ENCODE measurements at regions not wholly inside any gene's neighbourhood (a gene's known extent, or its start where the extent isn't known, plus 50 kb on each side); places are given as distances from the start of the nearest gene placed in this dataset.

GRCh38 chr6:95856876-95857364 is 158.9 kb upstream of the FUT9 start (continued):
- TF ChIP-seq ZNF792 (CRISPR knock-in tag; IDR thresholded peaks at IDR 0.05): peak; percentile 82; the same call in 1 of the 2 replicates
- peak; percentile 68; the same call in 1 of the 2 replicates for TF ChIP-seq ZNF605 (CRISPR knock-in tag; IDR thresholded peaks at IDR 0.05)
- no peak; the same call in 1 of the 2 replicates for TF ChIP-seq ZBTB26 (CRISPR knock-in tag; IDR thresholded peaks at IDR 0.05; ENCODE audit: borderline replicate concordance)
- peak; percentile 43; the same call in 1 of the 2 replicates for TF ChIP-seq ZNF639 (CRISPR knock-in tag; conservative IDR thresholded peaks at IDR 0.05)
- 0 out of 2 replicates have a peak, but pooled peaks have one; percentile 28 for TF ChIP-seq TFDP2 (CRISPR knock-in tag; IDR thresholded peaks at IDR 0.05)
- no peak for TF ChIP-seq ZNF513 (CRISPR knock-in tag; conservative IDR thresholded peaks at IDR 0.05)
- no peak for TF ChIP-seq ZNF776 (CRISPR knock-in tag; IDR thresholded peaks at IDR 0.05)
- TF ChIP-seq FOXK2 (IDR thresholded peaks at IDR 0.05): peak; percentile 26; the same call in 1 of the 2 replicates
- TF ChIP-seq HNF4A (CRISPR knock-in tag; IDR thresholded peaks at IDR 0.05): peak; percentile 79
- TF ChIP-seq DNMT1 (CRISPR knock-in tag; IDR thresholded peaks at IDR 0.05): no peak
- TF ChIP-seq BRF2 (CRISPR knock-in tag; IDR thresholded peaks at IDR 0.05): no peak
- peak; percentile 51; the same call in 1 of the 2 replicates for TF ChIP-seq KMT2A (CRISPR knock-in tag; IDR thresholded peaks at IDR 0.05)
- peak; percentile 58 for TF ChIP-seq CEBPG (CRISPR knock-in tag; IDR thresholded peaks at IDR 0.05)
- peak; percentile 83 for TF ChIP-seq POLR2G (IDR thresholded peaks at IDR 0.05; ENCODE audit: low read depth, low read length)
- TF ChIP-seq ZBTB37 (CRISPR knock-in tag; IDR thresholded peaks at IDR 0.05): 0 out of 2 replicates have a peak, but pooled peaks have one; percentile 30
- no peak for TF ChIP-seq ZSCAN22 (CRISPR knock-in tag; IDR thresholded peaks at IDR 0.05)
- peak; percentile 86; the same call in 1 of the 2 replicates for TF ChIP-seq SIX4 (CRISPR knock-in tag; IDR thresholded peaks at IDR 0.05)
- no peak for TF ChIP-seq ZXDC (CRISPR knock-in tag; IDR thresholded peaks at IDR 0.05)
- TF ChIP-seq ATM (IDR thresholded peaks at IDR 0.05; ENCODE audit: borderline replicate concordance): no peak

Data from HepG2 (cell line).